ENCODE measurements at regions not wholly inside any gene's neighbourhood (a gene's known extent, or its start where the extent isn't known, plus 50 kb on each side); places are given as distances from the start of the nearest gene placed in this dataset.

DNA sequence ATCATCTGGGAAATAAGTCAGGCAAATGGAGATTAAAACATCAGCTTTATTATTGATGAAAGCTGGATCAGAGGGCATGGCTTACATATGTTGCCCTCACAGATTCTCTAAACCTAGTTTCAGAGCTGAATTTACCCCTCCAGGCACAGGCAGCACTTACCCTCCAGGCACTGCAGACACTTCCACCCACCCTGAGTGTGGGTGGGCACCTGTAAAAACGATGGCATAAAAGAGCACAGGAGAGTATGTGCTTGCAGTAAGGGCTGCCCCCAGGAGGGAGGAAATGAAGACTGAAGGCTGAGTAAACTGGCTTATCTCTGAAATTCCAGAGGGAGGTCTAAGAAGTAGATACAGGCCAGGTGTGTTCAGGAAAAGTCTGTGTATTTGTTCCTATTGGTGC is 185.0 kb upstream of the HTR2A start:
- Histone ChIP-seq H3K4me2 (ENCODE audit: insufficient read depth, insufficient read length, low read length) (no peak overlapping the region), H3K79me1 (ENCODE audit: insufficient read depth, low read depth, low read length, poor library complexity, severe bottlenecking) (no peaks in the 10 kb centered on the region), H4K5ac (ENCODE audit: insufficient read length, low read depth, low read length) (no peak overlapping the region), H3K4ac (ENCODE audit: low read depth, low read length) (no peak overlapping the region), H3K27me3 (ENCODE audit: insufficient read depth, low read length) (no peaks in the 10 kb centered on the region), H3K27ac (ENCODE audit: insufficient read length, low read depth, low read length) (no peak overlapping the region), H3K4me1 (ENCODE audit: insufficient read depth, low read length) (no peaks in the 10 kb centered on the region), H2AK5ac (ENCODE audit: insufficient read length, low read length) (no peak overlapping the region), H4K20me1 (ENCODE audit: control insufficient read depth, insufficient read depth, insufficient read length) (no peaks in the 10 kb centered on the region), H2BK12ac (ENCODE audit: insufficient read length, low read depth, low read length) (no peak overlapping the region), H2BK20ac (ENCODE audit: low read depth, low read length, poor library complexity, severe bottlenecking) (no peak overlapping the region), H2BK120ac (ENCODE audit: low read depth, low read length, poor library complexity, severe bottlenecking) (no peak overlapping the region), H4K91ac (ENCODE audit: insufficient read length, low read depth, low read length) (no peak overlapping the region), H3K9ac (ENCODE audit: extremely low read depth, insufficient read length, low read length) (no peak overlapping the region), H2BK15ac (ENCODE audit: low read depth, low read length) (no peak overlapping the region), H3K14ac (ENCODE audit: insufficient read depth, low read length) (no peak overlapping the region), H2BK5ac (ENCODE audit: insufficient read length, low read length) (no peak overlapping the region), H3T11ph (ENCODE audit: low read length) (no peak overlapping the region), H3K56ac (ENCODE audit: insufficient read length, low read depth, low read length) (no peak overlapping the region), H3K23ac (ENCODE audit: insufficient read length, low read depth, low read length) (no peak overlapping the region), H4K8ac (replicated peaks; ENCODE audit: insufficient read length, low read depth, low read length) (no peak overlapping the region), H3K23me2 (ENCODE audit: insufficient read length, low read depth, low read length, poor library complexity, severe bottlenecking) (no peaks in the 10 kb centered on the region), H3K9me3 (ENCODE audit: control insufficient read depth, low read depth, low read length) (no peaks in the 10 kb centered on the region), H2AFZ (ENCODE audit: low read length) (no peak overlapping the region), H3K18ac (ENCODE audit: insufficient read length, low read depth, low read length) (no peak overlapping the region), H3K79me2 (ENCODE audit: insufficient read depth, low read length) (no peaks in the 10 kb centered on the region)
- DNase-seq: no peak
- Mint-ChIP-seq H3K27me3 (ENCODE audit: low read depth) (no peaks in the 10 kb centered on the region), H3K4me3 (no peak overlapping the region), H3K36me3 (ENCODE audit: insufficient read depth in 1 of 3, low read depth in 3 of 3) (peaks cover 0 to 7% (median 3%) of the 10 kb centered on the region in 3 experiments; a peak in 3 of 7 replicates), H3K4me1 (no peaks in the 10 kb centered on the region), H3K27ac (no peak overlapping the region), H3K9me3 (peaks cover 2 to 3% of the 10 kb centered on the region in 2 experiments; a peak in 2 of 5 replicates)
- TF ChIP-seq CTCF (conservative IDR thresholded peaks at IDR 0.05): no peak
- WGBS (ENCODE audit: extremely low coverage, insufficient read length, low lambda C conversion rate): no CpG with 5 or more reads among the region's 1 CpG

Measured in H9 (cell line).